ENCODE measurements at regions not wholly inside any gene's neighbourhood (a gene's known extent, or its start where the extent isn't known, plus 50 kb on each side); places are given as distances from the start of the nearest gene placed in this dataset.
A peak's percentile ranks its signal among the peaks of the same experiment; 100 is the strongest.
"Not testable (repeated sequence)": the region's sequence is repeated elsewhere in the genome, so short reads cannot be mapped to it uniquely, and the experiment has no call there.

- DNase-seq: no peak
Observed at GRCh38 chr11:70550456-70551195, 152.3 kb downstream of the CTTN start.

GRCh38 chr11:70551351-70552166, 153.2 kb downstream of the CTTN start:
- no peak for DNase-seq

DNA sequence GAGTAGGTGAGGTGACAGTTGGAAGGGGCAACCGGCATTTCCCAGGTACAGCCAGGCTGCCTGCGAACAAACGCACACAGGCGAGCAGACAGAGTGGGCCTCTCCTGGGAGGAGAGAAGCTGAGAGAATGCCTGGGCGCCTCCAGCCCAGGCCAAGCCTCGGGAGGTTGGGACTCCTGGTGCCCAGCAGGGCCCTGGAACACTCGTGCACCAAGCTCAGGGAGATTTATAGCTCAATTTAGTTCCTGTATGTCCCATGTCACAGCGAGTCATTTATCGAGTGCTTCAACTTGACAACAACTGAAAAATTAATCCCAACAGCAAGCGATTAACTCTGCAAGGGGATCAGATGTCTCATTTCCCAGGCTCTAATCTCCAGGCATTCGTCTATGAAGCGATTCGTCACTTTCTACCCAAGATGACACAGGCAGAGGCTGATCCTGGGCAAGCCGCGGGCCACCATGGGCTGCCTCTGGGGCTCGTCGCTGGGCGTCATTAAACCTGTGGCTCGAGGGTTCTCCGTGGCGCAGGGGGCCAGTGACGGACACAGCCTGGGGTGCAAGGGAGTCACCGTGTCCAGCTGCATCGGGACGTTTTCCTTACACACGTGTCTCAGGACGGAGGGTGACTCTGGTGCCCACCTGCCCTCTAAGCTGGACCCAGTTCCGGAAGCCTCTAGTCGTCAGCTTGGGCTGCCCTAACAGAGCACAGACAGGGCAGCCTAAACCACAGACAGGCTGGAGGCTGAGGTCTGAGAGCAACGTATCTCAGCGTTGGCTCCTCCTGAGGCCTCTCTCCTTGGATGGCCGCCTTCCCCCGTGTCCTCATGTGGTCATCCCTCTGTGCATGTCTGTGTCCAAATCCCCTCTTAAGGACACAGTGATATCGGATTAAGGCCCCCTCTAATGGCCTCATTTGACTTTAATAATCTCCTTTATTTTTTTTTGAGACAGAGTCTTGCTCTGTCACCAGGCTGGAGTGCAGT, 154.1 kb downstream of the CTTN start:
- no peak for DNase-seq

- no peak for DNase-seq
Observed at GRCh38 chr11:70555078-70555477, 156.7 kb downstream of the CTTN start.

DNA sequence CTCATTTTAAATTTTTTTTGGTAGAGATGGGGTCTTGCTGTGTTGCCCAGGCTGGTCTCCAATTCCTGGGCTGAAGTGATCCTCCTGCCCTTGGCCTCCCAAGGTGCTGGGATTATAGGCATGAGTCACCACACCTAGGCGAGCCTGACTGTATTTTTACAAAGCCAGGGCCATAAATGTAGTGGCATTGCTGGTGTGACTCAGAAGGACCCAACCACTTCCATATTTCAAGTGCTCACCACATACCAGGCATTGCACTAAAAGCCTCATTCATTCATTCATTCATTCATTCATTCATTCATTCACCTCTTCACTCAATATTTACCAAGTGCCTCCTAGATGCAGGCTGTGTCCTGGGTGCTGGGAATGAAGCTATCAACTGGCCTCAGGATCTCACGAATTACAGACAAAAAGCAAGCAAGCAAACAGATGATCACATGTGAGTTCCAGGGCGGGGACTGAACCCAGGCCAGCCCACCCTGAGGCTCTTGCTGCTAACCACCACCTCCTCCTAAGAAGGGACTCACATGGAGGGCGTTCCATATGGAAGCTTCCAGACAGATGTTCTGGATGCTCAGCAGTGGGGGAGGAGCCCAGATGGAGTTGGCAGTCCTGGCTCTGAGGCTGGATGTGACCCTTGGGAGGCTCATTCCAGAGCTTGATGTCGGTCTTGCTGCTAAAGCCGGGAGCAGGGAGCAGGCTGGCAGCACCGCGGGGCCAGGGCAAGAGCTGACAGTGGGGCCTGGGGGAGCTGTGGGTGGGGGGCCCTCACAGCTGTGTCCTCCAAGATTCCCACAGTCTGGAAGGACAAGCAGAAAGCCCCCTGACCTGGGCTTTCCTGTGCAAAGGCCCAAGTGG, 158.8 kb downstream of the CTTN start:
- peak; percentile 48 for DNase-seq

DNA sequence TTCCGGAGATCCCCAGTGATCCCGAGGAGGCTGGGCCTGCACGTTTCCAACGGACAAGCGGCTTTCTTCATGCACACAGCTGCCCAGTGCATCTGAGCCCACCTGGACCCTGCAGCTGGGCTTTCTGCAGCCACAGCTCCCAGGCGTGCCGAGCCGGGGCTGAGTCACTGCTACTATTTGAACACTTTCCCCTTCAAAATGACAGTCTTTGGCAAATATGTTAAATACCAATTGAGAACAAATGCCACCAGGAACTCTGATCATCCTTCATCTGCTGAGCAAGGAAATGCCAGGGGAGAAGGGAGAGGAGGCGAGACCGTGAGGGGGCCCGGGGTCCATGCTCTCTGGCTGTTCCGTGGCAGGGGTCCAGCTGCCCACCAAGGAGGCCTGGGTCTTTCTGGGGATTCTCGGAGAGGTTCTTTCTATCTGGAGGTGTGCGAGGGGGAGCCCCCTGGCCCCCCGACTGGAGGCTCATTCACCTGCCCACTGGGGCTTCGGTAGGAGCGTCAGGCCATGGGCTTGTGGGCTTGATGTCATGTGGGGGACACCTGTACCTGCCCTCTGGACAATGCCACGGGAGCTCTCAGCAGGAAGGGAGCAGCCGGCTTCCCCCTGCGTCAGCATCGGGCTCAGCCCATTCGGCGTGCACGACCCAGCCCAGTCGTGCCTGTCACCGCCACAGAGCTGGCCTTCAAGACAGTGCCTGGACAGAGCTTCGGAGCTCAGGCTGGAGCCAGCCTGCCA, 159.6 kb downstream of the CTTN start:
- DNase-seq: peak; percentile 38

GRCh38 chr11:70558681-70559080, 160.4 kb downstream of the CTTN start:
- DNase-seq: no peak

DNA sequence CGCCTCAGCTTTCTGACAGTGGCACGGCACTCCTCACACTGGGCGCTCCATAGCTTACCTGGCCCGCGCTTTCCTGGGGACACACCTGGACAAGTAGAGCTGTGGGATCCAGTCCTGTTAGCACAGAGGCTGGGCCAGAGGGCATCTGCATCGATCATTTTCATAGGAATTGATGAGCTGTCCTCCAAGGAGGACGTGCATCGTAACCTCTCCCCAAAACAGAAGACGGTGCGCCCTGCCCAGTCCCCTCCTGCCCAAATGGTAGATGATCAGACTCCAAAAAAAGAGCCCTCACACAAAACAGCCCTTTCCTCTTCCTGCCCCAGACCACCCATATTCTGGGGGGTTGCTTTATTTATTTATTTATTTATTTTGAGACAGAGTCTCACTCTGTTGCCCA, 161.2 kb downstream of the CTTN start:
- no peak for DNase-seq

- not testable (repeated sequence) for DNase-seq
Observed at GRCh38 chr11:70560621-70561020, 162.3 kb downstream of the CTTN start.

GRCh38 chr11:70566768-70567530, 168.6 kb downstream of the CTTN start:
- no peak for DNase-seq

DNA sequence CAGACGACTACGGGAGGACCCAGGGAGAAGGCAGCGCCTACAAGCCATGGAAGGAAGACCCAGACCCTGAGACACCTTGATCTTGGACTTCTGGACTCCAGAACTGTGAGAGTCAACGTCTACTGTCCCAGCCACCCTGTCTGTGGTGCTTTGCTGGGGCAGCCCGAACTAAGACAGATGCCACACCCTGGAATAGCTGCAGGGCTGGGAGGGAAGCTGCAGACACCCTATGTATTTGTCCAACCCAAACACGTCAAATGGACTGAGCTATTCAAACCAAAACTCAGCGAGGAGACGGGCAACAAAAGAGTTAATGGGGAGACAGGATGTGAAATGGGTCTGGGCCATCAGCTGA, 169.3 kb downstream of the CTTN start:
- DNase-seq: no peak

GRCh38 chr11:70568035-70568813, 169.9 kb downstream of the CTTN start:
- DNase-seq: peak; percentile 66

GRCh38 chr11:70568814-70569617, 170.7 kb downstream of the CTTN start:
- no peak for DNase-seq

GRCh38 chr11:70569618-70569890, 171.2 kb downstream of the CTTN start:
- no peak for DNase-seq

DNA sequence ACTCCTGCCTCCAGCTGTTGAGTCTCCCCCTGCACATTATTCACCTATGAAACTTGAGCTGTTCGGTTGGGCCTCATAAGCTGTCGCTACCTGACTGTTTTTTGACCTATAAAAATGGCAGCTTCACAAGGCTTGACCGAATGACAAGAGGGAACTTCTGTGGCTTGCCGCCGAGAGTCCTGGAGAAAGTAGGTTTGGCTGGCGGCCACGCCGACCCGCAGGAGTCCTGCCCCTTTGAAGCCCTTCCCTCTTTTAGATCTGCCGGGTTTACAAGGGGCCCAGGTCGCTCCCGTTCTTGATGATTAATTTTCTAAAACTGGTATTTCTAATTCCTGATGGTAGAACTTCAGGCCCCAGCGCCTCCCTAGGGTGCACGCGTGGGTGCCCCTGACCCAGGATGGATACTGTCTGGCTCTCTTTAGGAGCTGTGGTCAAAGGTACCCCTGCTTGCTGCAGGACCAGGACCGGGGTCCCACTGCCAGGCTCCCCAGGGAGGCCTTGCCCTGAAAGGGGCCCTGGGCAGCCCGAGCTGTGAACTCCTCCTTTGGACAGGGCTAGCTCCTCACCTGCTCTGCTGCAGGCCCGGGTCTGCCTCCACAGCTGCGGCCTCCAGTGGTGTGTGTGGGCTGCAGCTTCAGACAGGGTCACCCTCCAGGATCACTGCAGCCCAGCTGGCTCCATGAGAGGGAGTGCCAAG, 171.8 kb downstream of the CTTN start:
- DNase-seq: no peak

DNA sequence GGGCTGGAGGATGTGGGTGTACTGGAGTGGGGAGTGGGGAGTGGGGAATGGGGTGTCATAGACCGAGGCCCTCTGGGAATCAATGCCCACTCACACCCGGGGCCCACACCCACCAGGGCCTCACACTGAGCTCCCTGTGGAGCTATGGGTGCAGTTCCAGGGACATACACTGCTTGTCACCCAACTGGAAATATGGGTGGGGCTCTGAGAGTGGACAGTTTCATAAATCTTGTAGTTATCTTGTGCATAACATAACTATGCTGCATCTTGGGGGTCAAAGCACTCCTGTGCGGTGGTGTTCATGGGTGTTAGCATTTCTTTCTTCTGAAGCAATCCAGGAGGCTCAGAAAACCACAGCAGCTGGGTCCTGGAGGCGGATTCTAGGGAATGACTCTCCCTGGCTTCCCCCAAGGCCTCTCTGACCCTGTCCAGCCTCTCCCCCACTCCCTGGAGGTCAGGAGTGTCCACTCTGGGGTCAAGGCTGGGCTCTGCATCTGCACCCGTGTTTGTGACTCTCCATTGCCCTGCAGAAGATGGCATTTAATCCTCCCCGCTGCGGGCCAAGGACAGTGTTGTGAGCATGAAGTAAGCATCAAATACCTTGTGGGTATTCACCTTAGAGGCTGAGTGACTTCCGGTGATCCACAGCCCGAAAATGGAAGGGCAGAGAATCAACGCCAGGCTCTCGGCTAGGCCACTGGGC, 172.5 kb downstream of the CTTN start:
- no peak for DNase-seq

- DNase-seq: no peak
Observed at GRCh38 chr11:70572974-70573260, 174.6 kb downstream of the CTTN start.

GRCh38 chr11:70573701-70574151, 175.4 kb downstream of the CTTN start:
- no peak for DNase-seq
